Fibroblast of skin of left quadriceps (primary cell): ENCODE measurements at regions not wholly inside any gene's neighbourhood (a gene's known extent, or its start where the extent isn't known, plus 50 kb on each side); places are given as distances from the start of the nearest gene placed in this dataset.

Experiments
- DNase-seq, 2 experiments: peaks; one replicate each; pipeline ENCODE4 v3.0.0-alpha.2; 2013; ENCODE audit warnings: low read depth in 2 of 2

GRCh38 chr10:43972976-43973647 is 324.4 kb upstream of the ZNF32 start:
- DNase-seq = no peak

GRCh38 chr10:43971981-43972380 is 323.3 kb upstream of the ZNF32 start:
- no peak for DNase-seq

GRCh38 chr10:43971306-43971705 is 322.6 kb upstream of the ZNF32 start:
- no peak for DNase-seq

GRCh38 chr10:43970717-43971116 is 322.0 kb upstream of the ZNF32 start:
- no peak for DNase-seq

- no peak for DNase-seq
These were observed 321.5 kb upstream of the ZNF32 start for GRCh38 chr10:43970018-43970698.

- DNase-seq = no peak
These were observed 320.8 kb upstream of the ZNF32 start for GRCh38 chr10:43969506-43969905.

- DNase-seq = no peak
These were observed 320.3 kb upstream of the ZNF32 start for GRCh38 chr10:43968961-43969360.

- no peak for DNase-seq
These were observed 319.4 kb upstream of the ZNF32 start for GRCh38 chr10:43968076-43968475.

GRCh38 chr10:43966571-43966965 is 317.9 kb upstream of the ZNF32 start:
- no peak for DNase-seq

- no peak for DNase-seq
These were observed 317.4 kb upstream of the ZNF32 start for GRCh38 chr10:43965918-43966570.

- peak; percentile 94 to 96 for DNase-seq
These were observed 316.6 kb upstream of the ZNF32 start for GRCh38 chr10:43965033-43965917.

GRCh38 chr10:43964486-43964885 is 315.8 kb upstream of the ZNF32 start:
- peak in 1 of 2 experiments; percentile 22 for DNase-seq

GRCh38 chr10:43963793-43964425 is 315.2 kb upstream of the ZNF32 start:
- no peak for DNase-seq

- DNase-seq = no peak
These were observed 314.7 kb upstream of the ZNF32 start for GRCh38 chr10:43963379-43963778.

- DNase-seq = peak; percentile 79 to 80
These were observed 313.9 kb upstream of the ZNF32 start for GRCh38 chr10:43962346-43963191.

- DNase-seq = no peak
These were observed 313.1 kb upstream of the ZNF32 start for GRCh38 chr10:43961523-43962345.

- no peak for DNase-seq
These were observed 312.3 kb upstream of the ZNF32 start for GRCh38 chr10:43960981-43961380.

- DNase-seq = no peak
These were observed 311.8 kb upstream of the ZNF32 start for GRCh38 chr10:43960477-43960876.

- DNase-seq = no peak
These were observed 311.4 kb upstream of the ZNF32 start for GRCh38 chr10:43960135-43960415.
